HG03103 (cell line): ENCODE measurements at regions not wholly inside any gene's neighbourhood (a gene's known extent, or its start where the extent isn't known, plus 50 kb on each side); places are given as distances from the start of the nearest gene placed in this dataset.

ENCODE experiments used
- ATAC-seq: cut with Tn5 transposase; IDR thresholded peaks from one replicate; pipeline ENCODE4 v1.9.1; 2021; ENCODE audit warnings: low read depth; ENCODE audit not compliant: unreplicated experiment

DNA sequence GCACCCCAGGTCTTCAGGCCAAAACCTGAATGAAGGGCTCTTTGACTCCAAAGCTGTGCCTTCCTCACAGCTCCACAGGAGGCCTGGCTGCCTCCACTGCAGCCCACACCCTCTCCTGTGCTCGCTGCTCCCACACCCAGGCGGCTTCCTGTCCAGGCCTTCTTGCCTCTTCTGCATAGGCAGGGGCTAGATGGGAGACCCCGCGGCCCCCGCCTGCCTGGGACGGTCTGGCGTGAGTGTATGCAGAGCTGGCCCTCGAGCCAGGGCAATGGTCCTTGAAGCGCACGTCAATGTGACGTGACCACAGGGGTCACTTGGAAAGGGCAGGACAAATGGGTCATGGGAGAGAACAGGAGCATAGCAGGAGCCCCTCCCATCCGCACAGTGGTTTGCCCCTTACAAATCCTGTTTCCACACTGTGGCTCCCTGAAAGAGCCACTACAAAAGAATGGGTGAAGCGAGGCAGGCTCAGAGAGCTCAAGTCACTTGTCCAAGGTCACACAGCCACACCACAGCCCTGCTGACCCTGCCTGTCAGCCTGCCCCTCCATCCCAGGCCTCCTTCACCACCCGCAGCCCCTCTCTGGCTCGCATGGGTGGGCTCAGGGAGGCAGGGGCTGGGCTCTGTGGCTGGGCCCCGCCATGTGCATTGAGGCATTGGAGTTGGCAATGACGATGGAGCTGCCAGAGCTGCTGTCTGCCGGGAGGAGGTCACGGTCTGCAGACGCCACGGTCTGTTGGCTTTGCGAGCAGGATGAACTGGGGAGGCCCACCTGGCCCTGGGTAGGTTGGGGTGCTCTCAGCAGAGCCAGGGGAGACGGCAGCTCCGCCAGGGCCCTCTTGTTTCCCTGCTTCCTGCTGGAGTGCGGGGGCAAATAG lies 71.2 kb upstream of the WNT11 start:
- no peak for ATAC-seq

DNA sequence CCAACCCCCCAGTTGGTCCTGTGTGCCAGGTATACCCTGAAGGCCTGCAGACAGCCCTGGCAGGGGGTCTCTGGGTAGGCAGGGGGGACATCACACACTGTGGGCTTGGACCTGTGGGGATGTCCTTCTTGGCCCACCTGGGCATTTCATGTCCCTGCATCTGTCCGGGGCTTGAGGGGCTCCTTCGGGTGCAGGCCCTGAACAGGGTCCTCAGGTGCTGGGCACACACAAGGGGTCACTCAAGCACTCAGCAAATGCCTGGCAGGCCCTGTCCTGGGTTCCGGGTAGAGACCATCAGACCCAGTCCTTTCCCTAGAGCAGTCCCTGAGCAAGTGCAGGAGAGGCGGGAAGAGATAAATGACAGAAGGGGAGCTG lies 70.5 kb upstream of the WNT11 start:
- no peak for ATAC-seq

DNA sequence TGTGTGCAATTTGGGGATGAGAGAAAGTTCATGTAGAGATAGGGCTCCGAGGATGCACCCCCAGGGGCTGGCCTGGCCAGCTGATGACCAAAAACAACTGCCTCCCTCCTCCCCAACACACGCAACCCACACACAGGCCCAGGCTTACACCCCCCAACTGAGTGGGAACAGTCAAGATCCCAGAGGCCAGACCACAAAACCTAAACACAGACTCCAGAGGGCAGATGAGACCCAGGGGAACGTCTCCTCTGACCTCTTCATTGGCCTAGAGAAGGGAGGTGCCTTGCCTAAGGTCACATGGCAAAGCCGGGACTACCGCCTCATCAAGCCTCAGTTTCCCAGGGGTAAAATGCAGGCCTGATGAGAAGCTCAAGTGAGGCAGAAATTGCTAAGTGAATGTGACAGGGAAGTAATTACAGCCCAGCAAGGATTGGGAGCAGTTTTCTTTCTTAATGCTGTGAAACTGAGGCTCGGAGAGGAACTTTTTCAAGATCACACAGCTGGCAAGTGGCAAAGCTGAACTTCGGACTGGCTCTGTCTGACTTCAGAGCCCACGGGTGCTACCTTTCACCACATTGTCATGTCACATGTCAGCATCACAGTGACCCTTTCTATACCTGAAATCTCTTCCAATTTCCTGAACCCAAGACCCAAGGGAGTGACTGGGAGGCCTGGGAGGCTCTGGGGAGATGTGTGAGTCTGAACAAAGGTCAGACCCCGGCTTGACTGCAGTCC lies 69.9 kb upstream of the WNT11 start:
- ATAC-seq: no peak

DNA sequence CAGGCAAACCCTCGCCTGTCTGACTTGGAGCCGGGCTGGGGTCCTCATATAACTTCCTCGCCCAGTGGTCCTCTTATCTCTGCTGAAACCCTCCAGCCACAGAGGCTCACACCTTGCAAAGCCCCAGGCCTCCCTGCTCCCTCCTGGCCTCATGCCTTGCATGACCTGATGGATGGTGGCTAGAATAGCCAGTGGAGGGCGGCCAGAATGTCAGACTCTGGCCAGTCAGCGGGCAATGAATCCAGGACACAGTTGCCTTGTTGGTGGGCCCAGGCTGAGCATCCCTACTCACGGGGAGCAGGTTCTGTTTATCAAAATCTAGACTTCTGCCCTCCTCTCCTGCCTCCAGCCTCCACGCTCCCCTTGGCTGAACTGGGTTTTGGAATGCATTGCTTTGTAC lies 69.1 kb upstream of the WNT11 start:
- no peak for ATAC-seq

DNA sequence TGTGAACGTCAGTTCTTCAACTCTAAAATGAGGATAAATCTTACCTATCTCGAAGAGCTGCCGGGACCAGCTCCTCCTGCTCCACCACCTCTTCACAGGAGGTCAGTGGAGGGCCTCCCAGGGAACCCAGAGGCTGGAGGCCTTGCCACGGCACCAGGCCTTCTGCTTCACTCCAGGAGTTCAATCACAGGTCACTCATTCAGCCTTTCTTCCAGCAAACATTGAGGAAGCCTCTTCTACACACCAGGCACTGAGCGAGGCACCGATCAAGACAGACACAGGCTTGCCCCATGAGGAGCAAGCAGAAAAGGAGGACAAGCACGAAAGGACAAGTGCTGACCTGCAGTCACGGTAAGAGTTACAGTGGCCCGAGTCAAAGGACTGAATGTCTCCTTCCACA lies 64.8 kb upstream of the WNT11 start:
- ATAC-seq: no peak

DNA sequence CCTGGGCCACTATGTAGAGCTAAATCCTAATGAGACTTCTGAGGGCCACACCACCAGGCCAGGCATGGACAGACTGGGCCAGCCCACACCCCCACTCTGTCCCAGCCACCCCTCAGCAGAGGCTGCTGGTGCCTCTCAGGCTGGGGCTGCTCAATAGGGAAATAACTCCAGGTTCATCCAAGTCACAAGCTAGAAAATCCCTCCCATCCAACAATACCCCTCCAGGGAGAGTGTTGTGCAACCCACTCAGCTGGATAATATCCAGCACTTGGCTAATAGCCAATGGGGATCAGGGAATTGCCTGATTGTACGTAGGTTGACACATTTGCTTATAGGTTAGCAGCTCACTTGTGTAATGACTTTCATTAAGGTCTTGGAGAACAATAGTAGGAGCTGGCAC lies 64.1 kb upstream of the WNT11 start:
- no peak for ATAC-seq

DNA sequence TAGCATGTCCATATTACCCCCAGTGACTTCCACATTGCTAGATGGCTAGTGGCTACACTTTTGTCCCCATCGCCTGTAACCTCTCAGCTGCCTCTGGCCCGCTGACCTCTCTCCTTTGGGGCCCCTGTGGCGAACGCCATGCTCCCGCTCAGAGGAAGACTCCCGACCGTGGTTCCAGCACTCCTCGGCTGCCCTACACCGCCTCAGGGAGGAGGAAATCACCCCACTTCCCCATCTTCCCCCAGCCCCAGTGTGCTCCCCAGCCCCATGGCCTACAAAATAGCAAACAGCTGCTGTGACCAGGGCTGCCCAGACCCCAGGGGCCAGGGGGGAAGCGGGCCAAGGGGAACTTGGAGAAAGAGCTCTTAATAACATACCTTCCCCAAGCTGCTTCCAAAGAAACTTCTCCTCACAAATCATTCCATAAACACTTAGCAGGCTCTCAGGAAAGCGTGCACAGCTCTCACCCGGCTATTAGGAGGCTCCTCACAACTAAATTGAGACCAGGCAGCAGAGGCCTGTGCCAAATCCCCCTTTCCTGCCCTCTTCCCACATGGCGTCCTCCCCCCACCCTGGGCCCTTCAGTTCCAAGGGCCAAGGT lies 63.5 kb upstream of the WNT11 start:
- ATAC-seq: no peak

DNA sequence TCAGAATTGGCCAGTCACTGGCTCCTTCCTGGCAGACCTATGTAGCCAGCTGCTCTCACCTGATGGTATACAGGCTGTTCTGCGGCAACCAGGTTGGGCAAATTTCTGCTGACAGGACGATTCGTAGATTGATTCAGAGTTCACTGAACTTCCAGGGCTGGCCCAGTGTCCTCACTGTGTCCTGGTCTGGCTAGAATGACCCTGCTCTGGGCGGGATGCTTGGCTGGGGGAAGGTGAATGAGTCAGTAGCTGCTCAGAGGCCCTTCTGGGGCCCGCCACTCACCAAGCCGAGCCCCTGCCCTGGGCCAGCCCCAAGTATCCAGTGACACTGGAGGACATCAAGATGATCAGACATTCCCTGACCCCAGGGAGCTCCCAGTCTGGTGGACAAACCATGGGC lies 62.9 kb upstream of the WNT11 start:
- ATAC-seq: no peak

DNA sequence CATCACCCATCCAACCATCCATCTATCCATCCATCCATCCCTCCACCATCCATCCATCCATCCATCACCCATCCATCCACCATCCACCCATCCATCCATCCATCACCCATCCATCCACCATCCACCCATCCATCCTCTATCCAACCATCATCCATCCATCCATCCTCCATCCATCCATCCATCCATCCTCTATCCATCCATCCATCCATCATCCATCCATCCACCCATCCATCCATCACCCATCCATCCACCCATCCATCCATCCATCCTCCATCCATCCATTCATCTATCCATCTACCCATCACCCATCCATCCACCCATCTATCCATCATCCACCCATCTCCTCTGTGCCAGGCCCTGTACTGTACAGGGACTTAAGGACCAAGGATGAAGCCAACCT lies 62.2 kb upstream of the WNT11 start:
- no peak for ATAC-seq

DNA sequence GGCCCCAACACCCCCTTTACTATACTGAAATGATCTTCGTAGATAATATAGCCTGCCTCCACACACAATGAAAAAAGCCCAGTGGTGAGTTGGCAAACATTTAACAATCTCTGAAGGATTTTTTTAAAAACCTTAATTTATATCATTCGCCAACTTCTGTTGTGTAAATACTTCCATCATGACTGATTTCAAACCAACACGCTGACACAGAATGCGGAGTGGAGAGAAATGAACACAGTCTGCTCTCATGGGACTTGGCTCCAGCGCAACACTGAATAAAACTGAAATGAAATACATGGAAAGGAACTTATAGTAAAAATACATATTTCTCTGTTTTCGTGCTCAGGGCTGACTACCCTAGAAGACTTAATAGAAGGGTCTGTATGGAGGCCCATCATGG lies 61.3 kb upstream of the WNT11 start:
- ATAC-seq: no peak

DNA sequence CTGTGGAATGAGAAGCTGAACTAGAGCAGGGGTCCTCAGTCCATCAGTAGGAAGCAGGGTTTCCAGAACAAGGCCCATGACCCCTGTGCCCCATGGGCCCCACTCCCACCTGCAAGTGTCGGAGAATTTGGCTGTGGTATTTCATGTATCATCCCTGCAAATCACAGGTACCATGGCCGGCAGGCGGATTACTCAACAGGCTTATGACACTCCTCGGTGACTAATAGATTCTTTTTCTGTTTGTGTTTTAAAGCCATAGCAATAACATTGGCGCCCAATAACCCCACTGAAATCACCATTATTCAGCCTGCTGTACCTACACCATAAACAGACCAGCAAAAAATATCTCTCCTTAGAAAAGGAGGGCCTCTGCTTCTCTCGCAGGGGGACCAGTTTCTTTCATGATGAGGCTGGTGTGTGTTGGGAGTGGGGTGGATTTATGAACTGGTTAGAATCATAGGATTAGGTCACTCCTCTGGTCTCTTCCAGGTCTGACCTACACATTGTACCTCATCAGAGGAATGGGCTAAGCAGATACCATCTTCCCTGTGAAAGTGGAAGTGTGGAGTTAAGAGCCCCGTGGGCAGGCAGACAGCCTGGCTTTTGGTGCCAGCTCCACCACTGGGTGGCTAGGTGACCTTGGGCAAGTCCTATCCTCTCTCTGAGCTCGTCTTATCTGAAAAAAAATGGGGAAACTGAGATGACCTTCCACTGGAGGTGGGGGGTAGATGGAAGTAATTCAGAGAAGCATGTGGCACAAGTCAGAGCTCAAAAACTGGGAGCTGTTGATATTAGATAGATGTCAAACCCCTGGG lies 60.2 kb upstream of the WNT11 start:
- ATAC-seq: no peak

DNA sequence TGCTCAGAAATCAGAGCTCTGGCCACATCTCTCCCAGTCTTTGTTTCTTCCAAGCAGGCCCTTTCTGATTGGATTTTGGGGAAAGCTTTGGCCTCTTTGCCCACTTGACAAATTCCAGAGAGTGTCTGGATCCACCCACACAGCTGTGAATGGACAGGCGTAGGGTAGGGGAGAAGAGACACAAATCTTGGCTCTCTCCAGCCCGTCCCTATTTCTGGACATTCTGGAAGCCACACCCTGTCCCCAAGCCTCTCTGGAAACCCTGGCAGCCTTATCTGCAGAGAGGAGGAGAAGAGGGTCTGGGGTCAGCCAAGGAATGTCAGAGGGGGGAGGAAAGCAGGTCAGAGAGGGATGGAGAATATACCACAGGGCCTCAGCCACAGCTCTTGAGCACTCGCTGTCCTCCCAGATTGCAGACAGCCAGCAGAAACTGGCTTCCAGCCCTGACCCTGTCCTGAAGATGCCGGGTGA lies 59.5 kb upstream of the WNT11 start:
- ATAC-seq: no peak

DNA sequence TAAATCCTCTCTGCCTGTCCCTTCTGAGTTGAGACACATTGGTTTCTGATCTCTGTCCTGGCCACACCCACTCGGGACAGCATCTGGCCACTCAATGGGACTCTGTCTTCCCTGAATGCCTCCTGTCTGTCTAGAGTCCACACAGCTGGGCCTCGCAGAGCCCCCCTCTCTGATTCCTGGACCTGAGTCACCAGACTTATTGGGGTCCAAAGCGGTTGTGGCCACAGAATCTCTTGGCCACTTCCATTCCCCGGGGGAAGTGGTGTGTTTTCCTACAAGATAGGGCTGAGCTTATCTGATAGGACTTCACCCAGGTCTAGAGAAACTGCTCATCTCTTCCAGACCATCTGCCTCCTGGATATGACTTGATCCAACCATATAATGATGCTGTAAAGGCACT lies 57.4 kb upstream of the WNT11 start:
- ATAC-seq: no peak

DNA sequence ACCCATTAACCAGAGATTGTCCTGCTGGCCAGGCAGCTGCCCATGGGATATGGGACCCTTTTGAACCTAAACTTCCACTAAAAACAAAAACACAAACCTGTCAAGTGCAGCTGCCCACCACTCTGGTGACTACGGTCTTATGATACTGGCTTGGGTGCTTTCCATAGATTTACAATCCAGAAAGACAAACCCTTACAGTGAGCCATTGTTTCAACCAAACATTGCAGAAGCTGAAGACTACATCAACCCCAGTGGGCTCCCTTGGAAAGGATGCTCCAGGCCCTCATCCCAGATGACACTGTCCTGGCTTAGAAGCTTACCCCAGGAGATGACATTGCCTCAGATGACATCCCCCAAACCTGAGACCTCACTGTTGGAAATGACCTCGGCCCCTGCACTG lies 56.9 kb upstream of the WNT11 start:
- ATAC-seq: no peak

DNA sequence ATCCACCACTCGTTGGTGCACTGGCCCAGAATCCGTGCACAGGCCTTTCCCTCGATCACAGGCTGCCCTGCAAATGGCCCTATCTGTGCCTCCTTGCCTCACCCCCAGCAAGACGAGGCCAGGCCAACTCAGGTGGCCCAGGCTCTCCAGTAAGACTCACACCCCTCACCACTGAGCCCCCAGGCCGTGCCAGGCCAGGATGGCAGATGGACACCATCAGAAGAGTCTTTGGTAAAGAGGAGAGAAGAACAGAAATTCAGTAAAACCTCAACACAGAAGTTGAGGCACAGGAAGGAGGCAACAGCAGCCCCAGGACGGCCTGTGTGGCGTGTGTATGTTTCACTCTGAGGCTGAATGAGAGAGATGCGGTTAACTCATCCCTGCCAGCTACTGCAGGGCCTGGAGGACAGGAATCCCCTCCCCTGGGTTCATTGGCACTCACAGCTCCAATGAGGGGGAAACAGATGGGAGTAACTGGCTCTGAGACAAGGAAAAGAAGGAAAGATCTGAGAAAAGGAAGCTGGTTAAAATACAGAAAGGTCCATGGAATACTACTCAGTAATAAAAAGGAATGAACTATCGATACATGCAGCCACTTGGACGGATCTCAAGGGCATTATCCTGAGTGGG lies 54.1 kb upstream of the WNT11 start:
- no peak for ATAC-seq

DNA sequence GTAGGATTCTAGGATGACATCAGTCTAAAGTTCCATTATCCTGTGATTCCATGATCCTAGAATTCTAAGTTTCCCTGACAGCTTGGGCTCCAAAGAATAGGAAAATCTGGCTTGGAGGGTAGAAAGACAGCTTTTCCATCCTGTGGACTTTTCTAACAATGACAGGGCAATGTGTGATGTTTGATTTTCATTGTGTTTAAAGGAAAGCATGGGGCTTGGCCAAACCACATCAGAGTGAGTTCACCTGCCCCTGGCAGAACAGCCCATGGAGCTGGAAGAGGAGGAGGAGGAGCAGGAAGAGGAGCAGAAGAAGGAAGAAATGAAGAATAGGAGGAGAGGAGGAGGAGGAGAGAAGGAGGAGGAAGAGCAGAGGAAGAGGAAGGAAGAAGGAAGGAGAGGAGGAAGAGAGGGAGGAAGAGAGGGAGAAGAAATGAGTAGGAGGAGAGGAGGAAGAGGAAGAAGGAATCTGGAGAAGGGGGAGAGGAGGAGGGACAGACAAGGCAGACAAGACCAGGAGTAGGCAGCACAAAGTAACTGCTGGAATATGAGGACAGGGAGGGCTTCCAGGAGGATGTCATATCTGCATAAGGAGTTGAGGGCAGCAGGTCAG lies 53.1 kb upstream of the WNT11 start:
- no peak for ATAC-seq

DNA sequence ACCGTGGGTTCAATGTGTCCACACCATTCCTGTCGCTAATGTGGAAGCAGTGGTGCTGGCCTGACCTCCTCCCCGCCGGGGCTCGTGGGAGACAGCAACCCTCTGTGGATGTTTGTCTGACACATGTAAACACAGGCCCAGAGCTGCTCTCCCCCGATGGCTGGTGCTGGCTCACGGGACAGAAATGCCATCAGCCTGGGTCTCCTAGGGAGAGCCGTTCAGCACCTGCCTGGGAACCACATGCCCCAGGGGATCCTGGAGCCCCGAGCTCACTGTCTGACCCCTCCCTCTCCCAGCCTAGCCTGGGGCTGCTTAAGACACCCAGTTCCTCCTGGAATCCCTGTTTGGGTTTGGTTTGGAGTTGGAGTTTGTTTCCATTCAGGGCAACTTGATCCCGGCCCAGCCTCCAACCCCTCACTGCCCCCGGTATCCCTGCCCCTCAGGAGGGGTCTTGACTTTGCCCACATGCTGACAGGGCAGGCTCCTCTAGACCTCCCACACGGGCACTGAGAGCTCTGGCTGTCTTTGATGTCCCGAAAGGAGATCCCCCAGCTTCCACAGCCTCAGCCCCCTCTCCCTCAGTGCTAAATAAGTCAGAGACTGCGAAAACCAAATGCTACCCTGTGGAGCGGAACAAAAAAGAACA lies 50.9 kb upstream of the WNT11 start:
- no peak for ATAC-seq

DNA sequence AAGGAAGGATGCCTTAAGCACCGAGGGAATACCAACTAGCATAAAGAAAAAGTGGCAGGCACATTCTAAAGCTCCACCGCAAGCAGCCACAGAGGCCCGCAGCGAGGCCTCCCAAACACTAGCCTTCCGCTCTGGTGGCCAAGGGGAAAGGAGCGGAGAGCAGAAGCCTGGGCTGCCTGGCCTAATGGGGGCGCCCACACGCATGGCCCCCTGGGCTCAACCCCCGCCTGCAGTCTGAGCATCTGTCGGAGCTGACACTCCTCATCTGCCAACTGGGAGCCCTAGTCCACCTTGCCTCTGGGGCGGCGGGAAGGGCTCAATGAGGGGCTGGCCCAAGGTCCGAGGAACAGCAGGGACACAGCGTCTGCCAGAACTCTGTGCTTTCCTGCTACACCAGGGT lies 50.1 kb upstream of the WNT11 start:
- no peak for ATAC-seq
